SJCRH30 (cell line): ENCODE measurements at regions not wholly inside any gene's neighbourhood (a gene's known extent, or its start where the extent isn't known, plus 50 kb on each side); places are given as distances from the start of the nearest gene placed in this dataset.
"Not testable (repeated sequence)": the region's sequence is repeated elsewhere in the genome, so short reads cannot be mapped to it uniquely, and the experiment has no call there.

ENCODE experiments used
- DNase-seq, 2 experiments: peaks; one replicate each; pipeline ENCODE4 v3.0.0-alpha.2; 2015 to 2020
- H3K27ac ChIP-seq: fragments of 250-450 bp; sonication (Bioruptor Pico); 2 replicates; pipeline ENCODE4 v1.5.1; 2020; ENCODE audit warnings: mild to moderate bottlenecking, moderate library complexity
- H3K27me3 ChIP-seq: fragments of 250-450 bp; sonication (Bioruptor Pico); 2 replicates; pipeline ENCODE4 v1.5.1; 2020; ENCODE audit warnings: mild to moderate bottlenecking, moderate library complexity
- H3K36me3 ChIP-seq: fragments of 250-450 bp; sonication (Bioruptor Pico); 2 replicates; pipeline ENCODE4 v1.5.1; 2020; ENCODE audit warnings: mild to moderate bottlenecking, moderate library complexity
- H3K4me1 ChIP-seq: fragments of 250-450 bp; sonication (Bioruptor Pico); 2 replicates; pipeline ENCODE4 v1.5.1; 2020; ENCODE audit warnings: mild to moderate bottlenecking, moderate library complexity
- H3K4me3 ChIP-seq: fragments of 250-450 bp; sonication (Bioruptor Pico); 2 replicates; pipeline ENCODE4 v1.5.1; 2020; ENCODE audit warnings: mild to moderate bottlenecking, moderate library complexity
- H3K9me3 ChIP-seq: fragments of 250-450 bp; sonication (Bioruptor Pico); replicated peaks from 2 replicates; pipeline ENCODE4 v1.5.1; 2020; ENCODE audit warnings: mild to moderate bottlenecking, moderate library complexity

GRCh38 chr3:27565201-27565852, 81.1 kb upstream of the SLC4A7 start:
- H3K4me1 ChIP-seq: peaks cover 10% of the 10 kb centered on the region
- H3K27ac ChIP-seq: no peak overlapping the region
- DNase-seq: peak; percentile 45 to 76
- no peaks in the 10 kb centered on the region for H3K27me3 ChIP-seq
- 0 out of 2 replicates have a peak, but pooled peaks cover 2% of the 10 kb centered on the region for H3K9me3 ChIP-seq
- H3K36me3 ChIP-seq: no peaks in the 10 kb centered on the region
- H3K4me3 ChIP-seq: no peak overlapping the region

GRCh38 chr3:27561576-27561975, 77.4 kb upstream of the SLC4A7 start:
- H3K36me3 ChIP-seq: no peaks in the 10 kb centered on the region
- H3K27me3 ChIP-seq: no peaks in the 10 kb centered on the region
- H3K27ac ChIP-seq: no peak overlapping the region
- H3K9me3 ChIP-seq: no peaks in the 10 kb centered on the region
- no peak for DNase-seq
- peaks cover 15% of the 10 kb centered on the region for H3K4me1 ChIP-seq
- no peak overlapping the region for H3K4me3 ChIP-seq

GRCh38 chr3:27560484-27561056, 76.4 kb upstream of the SLC4A7 start:
- Histone ChIP-seq H3K9me3 (no peaks in the 10 kb centered on the region), H3K36me3 (no peaks in the 10 kb centered on the region), H3K27me3 (no peaks in the 10 kb centered on the region), H3K27ac (no peak overlapping the region), H3K4me3 (no peak overlapping the region), H3K4me1 (peaks cover 14% of the 10 kb centered on the region)
- peak; percentile 28 to 61 for DNase-seq

- H3K9me3 ChIP-seq: no peaks in the 10 kb centered on the region
- no peaks in the 10 kb centered on the region for H3K27me3 ChIP-seq
- peaks cover 9% of the 10 kb centered on the region for H3K4me1 ChIP-seq
- no peak overlapping the region for H3K4me3 ChIP-seq
- DNase-seq: peak; percentile 26 to 60
- no peaks in the 10 kb centered on the region for H3K36me3 ChIP-seq
- H3K27ac ChIP-seq: no peak overlapping the region
These were observed 75.7 kb upstream of the SLC4A7 start for GRCh38 chr3:27559835-27560234.

- no peak overlapping the region for H3K4me3 ChIP-seq
- no peaks in the 10 kb centered on the region for H3K36me3 ChIP-seq
- H3K27me3 ChIP-seq: no peaks in the 10 kb centered on the region
- no peak overlapping the region for H3K27ac ChIP-seq
- no peaks in the 10 kb centered on the region for H3K9me3 ChIP-seq
- H3K4me1 ChIP-seq: peaks cover 8% of the 10 kb centered on the region; the same call in 1 of the 2 replicates
- DNase-seq: no peak
These were observed 75.2 kb upstream of the SLC4A7 start for GRCh38 chr3:27559381-27559780.

- H3K4me3 ChIP-seq: no peak overlapping the region
- DNase-seq: no peak
- H3K4me1 ChIP-seq: peaks cover 10% of the 10 kb centered on the region; the same call in 1 of the 2 replicates
- no peaks in the 10 kb centered on the region for H3K9me3 ChIP-seq
- no peaks in the 10 kb centered on the region for H3K27me3 ChIP-seq
- no peak overlapping the region for H3K27ac ChIP-seq
- H3K36me3 ChIP-seq: no peaks in the 10 kb centered on the region
These were observed 73.2 kb upstream of the SLC4A7 start for GRCh38 chr3:27557411-27557810.

GRCh38 chr3:27556887-27557286, 72.7 kb upstream of the SLC4A7 start:
- H3K4me1 ChIP-seq: peaks cover 10% of the 10 kb centered on the region; the same call in 1 of the 2 replicates
- no peak overlapping the region for H3K4me3 ChIP-seq
- no peak for DNase-seq
- H3K27ac ChIP-seq: no peak overlapping the region
- H3K36me3 ChIP-seq: no peaks in the 10 kb centered on the region
- no peaks in the 10 kb centered on the region for H3K27me3 ChIP-seq
- no peaks in the 10 kb centered on the region for H3K9me3 ChIP-seq

GRCh38 chr3:27554706-27555105, 70.5 kb upstream of the SLC4A7 start:
- no peak overlapping the region for H3K27ac ChIP-seq
- H3K36me3 ChIP-seq: no peaks in the 10 kb centered on the region
- no peak for DNase-seq
- no peak overlapping the region for H3K4me3 ChIP-seq
- no peaks in the 10 kb centered on the region for H3K27me3 ChIP-seq
- H3K4me1 ChIP-seq: peaks cover 4% of the 10 kb centered on the region; the same call in 1 of the 2 replicates
- no peaks in the 10 kb centered on the region for H3K9me3 ChIP-seq

DNA sequence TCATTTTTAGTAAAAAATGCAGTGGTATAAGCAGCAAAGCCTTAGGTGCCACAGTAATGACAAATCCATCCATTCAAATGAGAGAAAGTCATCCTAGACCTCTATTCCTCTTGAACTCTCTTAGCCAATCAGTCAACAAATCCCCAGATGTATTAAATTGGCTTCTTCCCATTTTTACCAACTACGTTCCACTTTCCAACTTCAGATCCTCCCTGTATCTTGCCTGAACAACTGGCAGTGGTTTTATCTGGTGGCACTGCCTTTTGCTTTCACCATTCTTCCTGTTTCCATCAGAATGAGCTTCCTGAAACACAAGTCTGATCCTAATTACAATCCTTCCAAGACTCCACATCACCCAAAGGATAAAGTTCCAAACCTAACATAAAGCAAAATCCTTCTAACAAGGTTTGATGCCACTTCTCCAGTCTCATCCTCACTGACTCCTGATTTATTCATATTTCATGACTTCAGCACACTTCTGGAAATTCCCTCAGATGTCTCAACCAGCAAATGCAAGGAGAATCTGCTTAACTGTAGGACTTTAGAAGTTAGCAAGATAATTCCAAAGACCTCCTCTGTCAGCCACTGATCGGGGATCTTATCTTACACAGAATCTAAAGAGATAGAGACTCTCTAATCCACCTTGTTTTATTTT, 69.8 kb upstream of the SLC4A7 start:
- no peak overlapping the region for H3K4me3 ChIP-seq
- DNase-seq: no peak
- no peaks in the 10 kb centered on the region for H3K36me3 ChIP-seq
- no peaks in the 10 kb centered on the region for H3K27me3 ChIP-seq
- no peaks in the 10 kb centered on the region for H3K9me3 ChIP-seq
- H3K4me1 ChIP-seq: peaks cover 4% of the 10 kb centered on the region; the same call in 1 of the 2 replicates
- H3K27ac ChIP-seq: no peak overlapping the region

DNA sequence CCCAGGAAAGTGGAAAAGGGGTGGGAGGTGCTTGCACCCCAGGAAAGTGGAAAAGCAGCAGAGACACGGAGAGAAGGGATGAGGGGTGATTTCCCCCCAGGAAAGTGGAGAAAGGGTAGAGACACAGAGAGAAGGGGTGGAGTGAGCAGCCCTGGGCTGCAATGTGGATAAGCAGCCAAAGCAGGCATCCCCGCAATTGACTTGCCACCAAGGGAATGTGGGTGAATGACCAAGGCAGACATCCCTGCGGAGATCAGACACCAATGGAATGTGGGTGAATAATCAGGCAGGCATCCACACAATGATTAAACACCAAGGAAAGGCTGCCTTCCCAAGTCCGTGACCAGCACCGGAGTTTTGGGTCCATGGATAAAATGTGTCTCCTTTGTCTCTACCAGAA, 68.5 kb upstream of the SLC4A7 start:
- not testable (repeated sequence) for H3K36me3 ChIP-seq, H3K4me3 ChIP-seq, H3K4me1 ChIP-seq, H3K27me3 ChIP-seq, H3K9me3 ChIP-seq
- DNase-seq: peak in 1 of 2 experiments; percentile 30
- H3K27ac ChIP-seq: peak overlapping the region; percentile 22; the same call in 1 of the 2 replicates

GRCh38 chr3:27551413-27551812, 67.2 kb upstream of the SLC4A7 start:
- H3K36me3 ChIP-seq, DNase-seq, H3K9me3 ChIP-seq, H3K4me1 ChIP-seq, H3K27ac ChIP-seq, H3K4me3 ChIP-seq, H3K27me3 ChIP-seq: not testable (repeated sequence)

DNA sequence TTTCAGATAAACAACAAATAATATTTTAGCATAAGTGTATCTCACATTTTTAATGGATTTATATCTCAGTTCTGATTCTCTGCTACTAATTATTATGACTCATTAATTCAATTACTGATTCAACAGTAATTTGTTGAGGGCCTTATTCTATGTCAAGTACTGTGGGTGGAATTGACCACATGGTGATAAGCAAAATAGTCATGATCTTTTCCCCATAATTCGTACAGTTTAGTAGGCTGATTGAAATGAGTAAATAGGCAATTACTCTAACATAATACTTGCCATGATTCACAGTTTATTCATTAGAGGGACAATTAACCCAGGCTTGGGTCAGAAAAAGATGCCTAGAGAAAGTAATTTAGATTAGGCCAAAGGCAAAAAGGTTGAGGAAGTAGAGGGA, 60.9 kb upstream of the SLC4A7 start:
- no peaks in the 10 kb centered on the region for H3K9me3 ChIP-seq
- H3K4me3 ChIP-seq: no peak overlapping the region
- no peak overlapping the region for H3K27ac ChIP-seq
- no peak for DNase-seq
- peaks cover 7% of the 10 kb centered on the region; the same call in 1 of the 2 replicates for H3K4me1 ChIP-seq
- H3K27me3 ChIP-seq: no peaks in the 10 kb centered on the region
- no peaks in the 10 kb centered on the region for H3K36me3 ChIP-seq

DNA sequence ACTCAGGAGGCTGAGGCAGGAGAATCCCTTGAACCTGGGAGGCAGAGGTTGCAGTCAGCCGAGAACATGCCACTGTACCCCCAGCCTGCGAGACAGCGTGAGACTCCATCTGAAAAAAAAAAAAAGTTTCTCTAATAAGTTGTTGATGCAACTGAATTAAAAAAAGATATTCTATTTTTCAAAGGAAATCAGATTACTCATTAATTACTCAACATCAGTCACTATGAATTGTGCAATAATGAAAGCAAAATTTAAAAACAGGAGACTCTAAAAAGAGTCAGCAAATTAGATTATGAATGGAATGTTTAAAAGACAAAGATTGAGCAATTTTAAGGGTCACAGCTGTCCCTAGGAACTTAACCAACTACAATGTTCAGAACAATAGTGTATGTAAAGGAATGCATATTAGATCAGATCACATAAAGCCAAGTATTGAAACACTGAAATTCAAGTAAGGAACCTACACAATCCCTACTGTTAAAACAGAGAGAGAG, 60.2 kb upstream of the SLC4A7 start:
- Histone ChIP-seq H3K27ac (no peak overlapping the region), H3K4me1 (peaks cover 7% of the 10 kb centered on the region; the same call in 1 of the 2 replicates), H3K36me3 (no peaks in the 10 kb centered on the region), H3K9me3 (no peaks in the 10 kb centered on the region), H3K27me3 (no peaks in the 10 kb centered on the region), H3K4me3 (no peak overlapping the region)
- DNase-seq: no peak

DNA sequence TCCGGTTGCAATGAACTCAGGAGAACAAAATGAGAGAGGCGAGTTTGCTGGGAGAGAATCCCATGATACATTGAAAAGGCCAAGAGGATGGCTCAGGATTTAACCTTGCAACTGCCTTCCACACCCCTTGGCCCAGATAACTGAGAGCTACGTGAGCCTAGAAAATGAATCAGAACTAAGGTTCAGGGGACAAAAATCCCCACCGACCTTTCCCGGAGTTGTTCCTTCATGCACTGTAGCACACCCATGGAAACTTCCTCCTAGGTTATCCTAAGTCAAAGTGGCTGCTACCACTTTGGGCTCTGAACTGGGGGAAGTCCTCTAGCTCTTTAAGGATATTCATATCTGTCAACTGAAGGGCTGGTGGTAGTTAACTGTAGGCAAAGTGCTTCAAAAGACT, 58.3 kb upstream of the SLC4A7 start:
- H3K36me3 ChIP-seq: no peaks in the 10 kb centered on the region
- H3K27me3 ChIP-seq: no peaks in the 10 kb centered on the region
- no peaks in the 10 kb centered on the region for H3K9me3 ChIP-seq
- no peak for DNase-seq
- no peak overlapping the region for H3K4me3 ChIP-seq
- peaks cover 7% of the 10 kb centered on the region; the same call in 1 of the 2 replicates for H3K4me1 ChIP-seq
- no peak overlapping the region for H3K27ac ChIP-seq

GRCh38 chr3:27540231-27540630, 56.0 kb upstream of the SLC4A7 start:
- Histone ChIP-seq H3K27ac (no peak overlapping the region), H3K27me3 (no peaks in the 10 kb centered on the region), H3K9me3 (no peaks in the 10 kb centered on the region), H3K4me3 (no peak overlapping the region), H3K36me3 (no peaks in the 10 kb centered on the region), H3K4me1 (peaks cover 14% of the 10 kb centered on the region)
- DNase-seq: no peak
